CD4-positive, alpha-beta T cell treated with Interferon alpha-2 for 1 hour (primary cell): ENCODE measurements at regions not wholly inside any gene's neighbourhood (a gene's known extent, or its start where the extent isn't known, plus 50 kb on each side); places are given as distances from the start of the nearest gene placed in this dataset.
"Not testable (repeated sequence)": the region's sequence is repeated elsewhere in the genome, so short reads cannot be mapped to it uniquely, and the experiment has no call there.

Experiments
- DNase-seq, 2 donors: peaks; one replicate each; pipeline ENCODE4 v3.0.0-alpha.2; 2020 to 2022

DNA sequence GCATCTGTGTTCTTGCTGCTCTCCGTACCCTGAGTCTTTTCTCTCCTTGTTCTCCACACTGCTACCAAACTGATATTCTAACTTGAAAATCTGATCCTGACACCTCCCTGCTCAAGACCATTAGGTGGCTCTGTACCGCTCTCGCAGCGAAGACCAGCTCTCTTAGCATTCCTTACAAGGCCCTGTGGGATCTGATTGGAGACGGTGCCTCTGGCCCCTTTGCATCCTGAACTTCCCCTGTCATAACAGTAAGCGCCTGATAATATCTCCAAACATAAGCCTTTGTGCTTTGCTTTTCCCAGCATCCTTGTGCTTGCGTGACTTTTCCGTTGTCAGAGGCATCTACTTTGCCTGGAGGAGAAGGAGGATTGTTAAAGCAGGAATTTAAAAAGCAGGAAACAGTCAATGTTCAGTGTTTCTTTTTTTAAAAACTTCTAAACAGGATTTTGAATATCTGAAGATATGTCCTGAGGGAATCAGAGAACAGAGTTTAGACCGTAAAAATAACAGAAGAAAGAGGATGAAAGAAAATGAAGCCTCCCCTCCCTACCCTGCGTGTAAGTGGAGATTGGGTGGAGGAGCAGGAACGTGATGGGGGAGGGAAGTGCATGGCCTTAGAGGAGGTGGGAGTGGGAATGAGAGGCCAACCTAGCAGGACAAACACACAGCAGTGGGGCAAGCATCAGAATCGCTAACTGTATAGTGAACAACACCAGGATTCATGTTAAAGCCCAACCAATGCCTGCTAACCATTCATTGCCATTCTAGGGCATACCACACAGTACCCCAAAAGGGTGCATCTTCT is 89.2 kb upstream of the STMND1 start:
- DNase-seq: no peak

DNA sequence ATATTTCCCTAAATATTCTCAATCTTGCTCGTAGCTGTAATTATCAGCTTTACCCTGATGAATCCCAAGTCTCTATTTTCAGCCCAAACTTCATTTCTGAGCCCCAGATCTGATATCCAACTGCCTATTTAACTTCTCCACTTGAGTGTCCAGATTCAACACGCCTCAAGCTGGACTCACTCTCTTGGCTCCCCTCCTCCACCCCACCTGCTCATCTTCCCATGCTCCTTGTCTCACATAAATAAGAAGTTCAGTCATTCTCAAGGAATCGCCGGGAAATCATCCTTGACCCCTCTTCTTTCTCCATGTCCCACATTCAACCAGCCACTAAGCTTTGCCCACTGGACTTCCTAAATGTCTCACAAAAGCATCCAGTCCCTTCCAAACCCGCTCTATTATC is 89.9 kb upstream of the STMND1 start:
- DNase-seq: no peak

DNA sequence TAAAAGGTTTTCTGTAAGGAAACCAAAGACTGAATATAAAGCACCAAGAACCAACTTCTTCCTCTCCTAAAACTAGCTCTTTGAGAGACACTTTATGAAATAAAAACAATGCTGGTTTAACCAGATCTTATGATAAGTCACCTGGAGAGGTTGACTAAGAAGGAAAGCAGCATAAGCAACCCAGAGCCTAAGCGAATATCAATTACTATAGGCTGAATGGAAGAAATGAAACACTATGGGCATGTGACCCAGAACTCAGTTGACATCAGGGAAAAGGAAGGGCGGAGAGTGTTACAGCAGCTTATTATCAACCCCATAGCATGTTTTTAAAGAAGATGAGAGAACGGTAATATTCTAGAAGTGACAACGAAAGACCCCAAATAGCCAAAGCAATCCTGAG is 94.1 kb upstream of the STMND1 start:
- DNase-seq: no peak

DNA sequence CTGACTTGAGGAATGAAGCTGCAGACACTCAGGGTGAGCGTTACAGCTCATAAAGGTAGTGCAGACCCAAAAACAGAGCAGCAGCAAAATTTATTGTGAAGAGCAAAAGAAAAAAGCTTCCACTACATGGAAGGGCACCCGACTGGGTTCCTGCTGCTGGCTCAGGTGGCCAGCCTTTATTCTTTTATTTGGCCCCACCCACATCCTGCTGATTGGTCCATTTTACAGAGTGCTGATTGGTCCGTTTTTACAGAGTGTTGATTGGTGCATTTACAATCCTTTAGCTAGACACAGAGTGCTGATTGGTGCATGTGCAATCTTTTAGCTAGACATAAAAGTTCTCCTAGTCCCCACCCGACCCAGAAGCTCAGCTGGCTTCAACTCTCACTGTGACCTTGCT is 95.3 kb upstream of the STMND1 start:
- DNase-seq: no peak

DNA sequence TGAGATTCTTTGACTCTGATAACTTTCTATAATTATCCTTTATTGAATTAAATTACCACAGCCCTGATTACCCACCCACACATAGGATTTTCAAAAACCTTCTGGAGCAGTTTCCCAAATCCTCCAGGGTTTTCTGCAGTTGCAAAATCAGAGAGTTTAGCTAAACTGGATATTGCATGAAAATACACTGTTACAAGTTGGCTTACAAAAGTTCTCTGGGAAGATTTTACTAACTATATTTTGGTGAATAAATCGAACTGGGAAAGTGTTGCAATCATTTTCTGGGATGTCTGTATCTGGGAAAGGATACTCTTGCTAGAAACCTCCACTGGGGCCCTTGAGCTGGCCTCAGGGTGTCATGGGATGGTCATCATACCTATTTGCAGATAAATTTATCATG is 97.6 kb upstream of the STMND1 start:
- no peak for DNase-seq

DNA sequence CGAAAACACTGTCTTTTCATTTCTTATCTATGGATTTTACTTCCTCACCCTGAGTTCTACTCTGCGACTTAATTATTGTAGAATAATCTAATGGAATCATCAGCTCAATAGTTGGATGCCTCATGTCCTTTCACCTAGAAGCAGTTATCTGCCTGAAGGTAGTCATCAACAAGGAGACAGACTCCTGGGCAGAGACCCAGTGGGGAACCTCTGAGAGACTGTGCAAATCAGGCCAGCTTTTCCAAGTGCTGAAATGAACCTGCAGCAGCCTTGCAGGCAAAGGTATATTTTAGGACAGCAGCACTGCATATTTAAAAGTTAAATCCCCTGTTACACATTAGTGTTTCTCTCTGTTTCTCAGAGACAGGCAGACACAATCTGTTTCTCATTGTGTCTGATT is 99.7 kb upstream of the STMND1 start:
- no peak for DNase-seq

DNA sequence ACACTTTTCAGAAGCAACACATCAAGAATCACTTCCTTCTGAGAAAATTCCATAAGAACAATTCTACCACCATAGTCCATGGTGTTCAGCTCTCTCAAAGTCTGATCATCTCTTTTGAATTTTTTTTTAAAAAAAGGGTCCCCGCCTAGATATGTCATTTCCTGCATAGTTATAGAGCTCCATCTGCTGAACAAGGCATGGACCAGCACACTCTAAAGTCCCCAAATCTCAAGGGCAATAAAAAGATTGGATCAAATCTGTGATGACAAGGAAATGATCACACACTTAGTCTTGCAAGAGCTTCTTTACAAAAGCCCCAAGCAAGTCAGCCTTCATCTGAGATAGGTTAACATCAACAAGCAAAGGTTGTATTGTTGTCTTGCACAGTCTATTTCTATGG is 100.7 kb upstream of the STMND1 start:
- DNase-seq: no peak

DNA sequence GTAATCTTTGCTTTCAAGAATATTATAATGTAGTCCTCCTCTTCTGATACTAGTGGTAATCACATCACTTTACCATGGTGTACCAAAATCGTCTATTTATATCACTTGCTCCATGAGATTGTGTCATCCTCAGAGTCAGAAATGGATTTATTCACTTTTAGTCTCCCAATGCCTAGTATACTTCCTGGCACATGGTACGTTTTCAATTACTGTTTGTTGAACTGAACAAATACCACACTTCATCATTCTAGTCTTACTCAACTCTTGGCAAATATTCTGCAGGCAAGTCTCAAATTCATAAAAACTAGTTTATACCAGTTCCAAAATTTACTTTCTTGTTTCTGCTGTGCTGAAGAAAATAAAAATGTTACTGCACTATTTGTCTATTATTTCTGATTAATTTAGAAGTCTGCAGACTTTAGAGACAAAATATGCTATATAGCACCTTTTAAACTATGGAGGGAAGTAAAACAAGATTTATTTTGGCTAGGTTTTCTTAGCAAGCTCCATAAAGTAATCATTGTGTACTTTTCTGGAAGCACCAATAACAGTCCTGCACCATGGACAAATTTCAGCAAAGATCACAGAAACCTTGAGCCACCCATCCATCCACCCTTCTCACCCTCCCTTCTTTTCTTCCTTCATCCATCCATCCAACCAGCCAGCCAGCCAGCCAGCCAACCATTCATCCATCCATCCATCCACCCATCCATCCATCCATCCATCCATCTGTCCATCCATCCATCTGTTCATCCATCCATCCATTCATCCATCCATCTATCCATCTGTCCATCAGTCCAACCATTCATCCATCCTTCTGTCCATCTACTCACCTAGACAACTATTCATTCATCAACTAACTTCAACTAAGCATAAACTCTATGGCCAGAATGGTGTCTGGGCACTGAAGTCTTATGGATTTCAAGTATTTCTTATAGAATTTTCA is 102.1 kb upstream of the STMND1 start:
- no peak for DNase-seq

DNA sequence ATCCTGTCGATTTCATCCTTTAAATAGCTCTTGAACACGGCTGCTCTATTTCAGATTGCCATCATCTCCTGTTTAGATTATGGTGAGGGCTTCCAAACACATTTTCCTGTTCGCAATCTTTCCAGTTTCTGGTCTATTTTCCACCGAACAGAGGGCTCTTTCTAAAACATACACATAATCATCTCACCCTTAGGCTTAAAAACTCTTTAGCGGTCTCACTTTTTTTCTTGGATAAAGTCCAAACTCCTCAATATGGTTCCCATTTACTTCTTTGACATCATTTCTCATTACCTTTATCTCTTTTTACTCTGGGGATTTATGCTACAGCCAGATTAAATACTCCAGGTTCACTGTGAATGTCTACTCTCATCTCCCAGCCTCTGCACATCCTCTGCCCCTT is 103.4 kb upstream of the STMND1 start:
- DNase-seq: no peak

DNA sequence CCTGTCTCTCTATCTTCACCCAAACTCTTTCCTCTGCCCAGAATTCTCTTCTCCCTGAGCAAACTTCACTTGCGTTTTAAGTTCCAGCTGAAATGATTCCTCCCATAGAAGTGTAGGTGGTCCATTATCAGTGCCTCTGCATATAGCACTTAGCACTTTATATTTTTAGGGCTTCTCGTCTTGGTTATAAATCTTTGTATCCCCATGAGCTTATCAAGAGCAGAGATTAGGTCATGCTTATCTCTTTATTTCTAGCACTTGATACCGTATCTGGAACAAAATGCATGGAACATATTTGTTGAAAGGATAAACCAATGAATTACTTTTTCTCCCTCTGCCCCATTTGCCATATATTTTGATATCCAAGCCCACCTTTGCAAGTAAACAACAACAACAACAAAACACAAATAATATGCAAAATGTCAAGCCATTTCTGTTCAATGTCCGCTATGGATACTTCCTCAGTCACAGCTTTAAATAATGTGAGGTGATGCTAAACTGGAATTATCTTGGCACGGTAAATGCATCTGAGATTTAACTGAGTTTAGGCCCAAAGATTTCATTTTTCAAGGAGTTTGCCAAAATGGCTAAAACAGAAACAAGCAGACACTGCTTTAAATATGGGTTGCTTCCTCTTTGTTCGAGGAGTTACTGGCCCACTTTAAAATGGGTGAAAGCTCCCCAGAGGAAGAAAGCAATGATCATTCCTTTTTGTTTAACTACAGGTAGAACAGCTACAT is 106.2 kb upstream of the STMND1 start:
- no peak for DNase-seq

DNA sequence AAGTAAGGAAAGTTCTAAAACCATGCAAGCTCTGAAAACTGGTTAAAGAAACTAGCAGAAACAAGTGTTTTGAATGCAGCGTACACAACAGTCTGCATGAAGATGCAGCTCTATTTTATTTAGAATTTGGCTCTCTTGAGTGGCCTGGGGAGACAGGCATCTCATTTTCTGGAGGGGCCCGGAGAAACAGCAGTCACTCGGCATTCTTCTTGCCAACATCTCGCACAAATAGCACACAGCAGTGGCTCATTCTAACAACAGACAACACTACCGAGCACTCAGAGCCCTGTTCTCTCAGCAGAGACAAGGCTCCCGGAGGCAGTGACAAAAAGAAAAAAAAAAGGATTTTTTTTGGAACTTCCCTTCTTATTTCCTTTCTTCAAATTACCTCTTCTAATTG is 108.5 kb upstream of the STMND1 start:
- DNase-seq: no peak

DNA sequence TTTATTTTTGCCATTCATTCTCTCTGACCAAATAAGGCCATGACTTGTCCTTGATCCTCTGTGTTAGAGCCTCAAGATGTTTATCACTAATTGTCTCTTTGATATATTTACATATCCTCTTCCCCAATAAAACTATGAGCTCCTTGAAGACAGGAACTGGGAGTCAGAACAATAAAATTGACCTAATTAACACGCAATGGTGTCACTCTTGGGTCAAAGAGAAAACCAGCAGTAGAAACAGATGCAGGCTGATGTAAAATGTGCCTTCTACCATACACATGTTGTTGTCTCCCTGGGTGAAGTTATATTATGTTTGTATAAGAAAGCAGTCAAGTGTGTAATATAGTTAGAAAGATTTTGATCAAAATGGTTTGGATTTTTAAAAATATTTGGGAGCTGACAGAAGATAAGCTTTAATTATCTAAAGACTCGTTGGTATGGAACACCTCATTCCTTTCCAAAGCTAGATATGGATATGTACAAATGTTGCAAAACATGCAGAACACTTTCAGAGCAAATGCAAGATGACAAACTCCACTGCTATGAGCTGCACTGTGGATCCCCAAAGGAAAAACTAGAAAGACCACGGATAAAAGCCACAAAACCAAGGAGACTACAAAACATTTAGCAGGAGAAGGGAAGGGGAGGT is 109.7 kb upstream of the STMND1 start:
- DNase-seq: no peak

DNA sequence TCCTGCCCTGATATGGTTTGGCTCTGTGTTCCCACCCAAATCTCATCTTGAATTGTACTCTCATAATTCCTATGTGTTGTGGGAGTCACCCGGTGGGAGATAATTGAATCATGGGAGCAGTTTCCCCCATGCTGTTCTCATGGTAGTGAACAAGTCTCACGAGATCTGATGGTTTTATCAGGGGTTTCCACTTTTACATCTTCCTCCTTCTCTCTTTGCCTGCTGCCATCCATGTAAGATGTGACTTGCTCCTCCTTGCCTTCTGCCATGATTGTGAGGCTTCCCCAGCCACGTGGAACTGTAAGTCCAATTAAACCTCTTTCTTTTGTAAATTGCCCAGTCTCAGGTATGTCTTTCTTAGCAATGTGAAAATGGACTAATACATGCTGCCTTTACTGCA is 111.9 kb upstream of the STMND1 start:
- DNase-seq: not testable (repeated sequence)

DNA sequence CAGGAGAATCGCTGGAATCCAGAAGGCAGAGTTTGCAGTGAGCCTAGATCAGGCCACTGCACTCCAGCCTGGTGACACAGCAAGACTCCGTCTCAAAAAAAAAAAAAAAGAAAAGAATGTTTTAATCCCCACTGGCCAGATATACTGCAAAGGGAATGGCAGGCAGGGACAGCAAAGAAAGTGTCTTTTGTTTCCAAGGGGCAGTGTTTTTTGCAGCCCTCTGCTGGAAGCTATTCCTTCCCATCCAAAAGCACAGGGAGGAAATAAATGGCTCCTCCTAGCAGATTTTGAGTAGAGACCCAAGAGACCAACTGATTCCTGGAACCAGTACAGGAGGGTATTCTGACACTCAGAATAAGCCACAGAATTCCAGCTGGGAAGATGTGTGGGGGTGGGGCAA is 112.5 kb upstream of the STMND1 start:
- no peak for DNase-seq

DNA sequence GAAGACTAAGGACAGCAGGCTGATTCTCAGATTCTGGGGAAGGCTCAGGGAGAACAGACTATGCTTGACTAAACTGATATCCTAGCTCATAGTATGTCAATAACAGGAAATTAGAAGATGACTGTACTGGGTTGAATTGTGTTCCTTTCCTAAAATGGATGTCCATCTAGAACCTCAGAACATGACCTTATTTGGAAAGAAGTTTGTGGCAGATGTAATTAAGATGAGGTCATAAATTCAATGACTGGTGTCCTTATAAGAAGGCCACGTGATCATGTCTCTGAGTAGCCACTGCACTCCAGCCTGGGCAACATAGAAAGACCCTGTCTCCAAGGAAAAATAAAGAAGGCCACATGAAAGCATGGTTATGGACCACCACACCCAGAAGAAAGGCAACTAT is 113.9 kb upstream of the STMND1 start:
- DNase-seq: no peak

DNA sequence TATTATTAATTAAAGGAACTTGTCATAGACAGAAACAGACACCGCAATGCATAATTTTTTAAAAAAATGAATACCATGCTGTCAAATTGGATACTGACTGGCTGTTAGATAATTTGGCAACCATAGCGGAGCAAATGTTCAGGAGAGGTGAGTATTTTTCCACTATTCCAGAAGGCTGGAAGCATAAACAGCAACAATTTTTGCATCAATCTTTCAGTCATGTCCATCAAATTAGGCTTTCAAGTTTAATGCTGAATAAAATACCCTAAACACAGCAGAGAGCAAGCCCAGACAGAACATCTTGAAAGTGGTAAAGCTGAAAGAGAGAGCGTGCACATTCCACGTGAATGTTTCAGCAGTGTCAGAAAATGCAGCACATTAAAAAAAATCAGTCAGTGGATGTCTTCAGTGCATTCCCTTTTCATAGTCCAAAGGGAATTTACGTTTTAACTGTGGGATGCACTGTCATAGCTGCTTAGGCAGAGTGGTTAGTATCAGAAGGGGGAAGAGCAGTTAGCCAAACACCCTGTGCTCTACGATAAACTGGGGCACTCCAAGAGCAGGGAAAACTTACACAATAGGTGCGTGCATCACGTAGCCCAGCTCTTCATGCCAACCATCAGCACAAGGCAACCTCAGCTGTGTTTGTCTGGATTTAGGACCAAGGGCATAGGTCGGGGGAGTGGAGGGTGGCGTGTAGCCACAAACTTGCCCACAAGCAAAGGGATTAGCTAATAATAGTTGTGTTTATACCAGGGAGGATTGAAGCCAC is 116.2 kb upstream of the STMND1 start:
- no peak for DNase-seq

DNA sequence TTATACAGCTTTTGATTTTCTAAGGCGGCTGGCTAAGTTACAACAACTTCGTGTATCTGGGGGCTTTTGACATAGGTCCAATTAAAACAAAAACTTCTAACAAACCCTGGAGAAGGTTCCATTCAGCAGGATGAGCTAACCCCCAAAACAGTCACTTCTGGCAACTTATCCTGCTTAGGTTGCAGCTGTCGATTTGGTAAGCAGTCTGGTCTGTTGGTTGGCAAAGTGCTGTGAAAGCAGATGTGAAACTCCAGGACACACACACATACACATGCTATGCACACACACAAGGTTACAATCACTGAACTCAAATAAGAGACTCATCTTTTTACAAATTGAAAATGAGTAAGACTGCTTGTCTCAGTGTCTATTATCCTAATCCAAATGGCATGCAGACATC is 119.0 kb upstream of the STMND1 start:
- DNase-seq: no peak

DNA sequence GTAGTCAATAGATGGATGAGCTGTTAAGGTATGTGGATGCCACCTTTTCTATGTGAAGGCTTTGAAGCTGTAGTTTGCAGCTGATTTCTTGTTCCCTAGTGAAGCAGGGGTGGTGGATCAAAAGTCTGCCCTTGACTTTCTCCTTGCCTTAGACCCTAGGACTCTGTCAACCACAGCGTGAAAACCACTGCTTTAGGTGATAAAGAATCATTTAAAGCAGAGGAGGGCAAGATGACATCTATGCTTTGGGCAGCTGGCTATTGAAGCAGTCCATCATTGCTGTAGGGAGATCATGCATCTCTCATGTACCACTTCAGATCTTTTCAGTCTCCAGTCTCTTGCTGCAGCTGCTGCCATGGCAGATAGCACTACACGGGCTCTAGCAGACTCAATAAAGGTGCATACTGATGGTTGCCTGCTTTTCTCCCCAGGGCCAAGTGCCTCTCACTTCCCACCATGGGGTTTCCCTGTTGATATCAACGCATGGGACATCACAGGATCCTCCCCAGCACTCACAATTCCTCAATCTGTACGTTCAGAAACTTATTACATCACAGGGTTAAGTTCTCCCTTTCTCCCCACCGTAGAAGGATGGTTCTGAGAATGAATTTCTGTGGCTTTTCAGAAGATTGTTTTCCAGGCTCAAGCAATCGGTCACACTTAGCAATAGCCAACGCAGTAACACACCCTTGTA is 122.0 kb upstream of the STMND1 start:
- DNase-seq: no peak

DNA sequence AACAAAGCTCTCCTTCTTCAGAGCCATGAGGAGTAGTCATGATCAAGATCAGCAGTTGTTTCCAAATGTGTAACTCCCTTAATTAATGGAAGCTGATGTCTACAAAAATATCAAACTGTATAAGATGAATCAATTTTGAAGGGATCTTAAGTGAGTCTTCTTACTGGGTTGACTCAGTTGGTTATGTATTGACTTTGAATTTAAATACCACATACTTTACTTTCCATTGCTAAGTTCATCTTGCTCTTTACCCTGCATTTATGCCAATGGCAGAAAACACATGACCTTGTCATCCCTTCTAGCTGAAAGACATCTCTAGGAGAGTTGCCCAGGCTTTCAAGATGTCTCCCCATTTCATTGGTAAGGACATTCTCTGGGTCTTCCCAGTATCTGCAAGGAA is 123.2 kb upstream of the STMND1 start:
- DNase-seq: no peak

DNA sequence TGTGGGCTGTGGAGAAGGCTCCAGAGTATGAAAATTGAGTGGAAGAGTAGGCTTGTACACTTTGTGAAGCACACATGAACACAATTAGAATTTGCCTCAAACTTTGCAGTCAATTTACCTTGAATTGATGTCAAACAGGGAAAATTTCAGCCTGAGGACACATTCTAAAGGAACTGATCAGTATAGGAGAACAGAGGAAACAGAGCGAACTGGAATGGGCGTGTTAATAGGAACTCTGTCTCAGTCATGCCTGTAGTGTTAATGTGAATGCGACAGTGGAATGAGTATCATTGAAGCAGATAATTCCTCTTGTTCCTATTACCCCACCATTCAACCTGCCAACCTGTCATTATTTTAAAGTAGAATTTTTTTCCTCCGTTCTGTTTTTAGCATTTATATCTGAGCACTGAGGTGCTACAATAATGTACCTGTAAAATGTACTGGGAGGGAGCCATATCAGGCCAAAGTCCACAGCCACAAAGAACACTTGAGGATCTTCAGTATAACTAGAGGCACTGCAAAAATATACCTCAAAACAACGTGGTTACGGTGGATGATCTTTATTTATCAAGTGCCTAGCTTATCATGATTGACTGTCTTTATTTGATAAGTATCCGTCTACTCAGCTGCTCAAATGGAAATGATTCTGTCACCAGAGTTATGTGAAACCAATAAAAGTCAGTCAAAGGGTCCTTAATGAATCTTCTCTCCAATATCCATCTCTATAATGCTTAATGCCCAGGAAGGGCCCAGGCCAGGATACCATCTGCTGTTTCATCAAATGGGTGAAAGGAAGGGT is 125.3 kb upstream of the STMND1 start:
- DNase-seq: no peak
